ENCODE measurements at regions not wholly inside any gene's neighbourhood (a gene's known extent, or its start where the extent isn't known, plus 50 kb on each side); places are given as distances from the start of the nearest gene placed in this dataset.

DNA sequence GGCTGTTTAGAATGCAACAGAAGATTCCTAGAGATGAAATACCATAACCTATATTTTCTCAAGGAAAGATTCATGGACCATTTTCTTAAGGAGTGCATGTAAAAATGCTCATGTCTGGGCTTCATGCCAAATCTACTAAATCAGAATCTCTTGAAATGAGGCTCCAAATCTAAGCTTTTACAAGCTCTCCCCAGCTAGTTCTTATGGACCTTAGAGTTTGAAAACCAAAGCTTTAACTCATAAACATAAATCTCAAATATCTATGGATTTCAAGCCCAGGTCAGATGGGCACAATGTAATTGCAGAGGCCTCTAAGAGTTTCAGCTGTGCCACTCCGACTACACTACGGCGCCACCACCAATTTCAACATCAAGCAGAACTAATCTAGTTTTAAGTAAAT lies 117.3 kb upstream of the CAND1 start:
- Histone ChIP-seq H3K36me3 (ENCODE audit: control insufficient read depth in 2 of 2, extremely low read depth in 1 of 2, insufficient read depth in 2 of 2, low read length in 2 of 2) (no peaks in the 10 kb centered on the region), H3K9ac (ENCODE audit: control insufficient read depth, extremely low read depth, insufficient read depth, low read length) (no peak overlapping the region), H3K27me3 (ENCODE audit: control insufficient read depth, extremely low read depth, insufficient read depth, low read length) (no peaks in the 10 kb centered on the region), H3K27ac (ENCODE audit: control insufficient read depth, insufficient read depth, low read length) (no peak overlapping the region), H3K4me1 (ENCODE audit: control insufficient read depth, extremely low read depth, insufficient read depth, low read length) (peaks cover 4% of the 10 kb centered on the region), H4K20me1 (ENCODE audit: control insufficient read depth, extremely low read depth, insufficient read depth, low read length) (no peaks in the 10 kb centered on the region), H3K79me2 (ENCODE audit: control insufficient read depth, insufficient read depth, low read length) (no peaks in the 10 kb centered on the region), H3K4me3 (ENCODE audit: control insufficient read depth in 2 of 3, extremely low read depth in 1 of 3, insufficient read depth in 2 of 3, low read depth in 1 of 3, low read length in 3 of 3) (no peak overlapping the region), H3K9me1 (ENCODE audit: control insufficient read depth, extremely low read depth, insufficient read depth, low read length) (no peaks in the 10 kb centered on the region), H2AFZ (ENCODE audit: control insufficient read depth, low read length) (no peak overlapping the region), H3K9me3 (ENCODE audit: control insufficient read depth, low read depth, low read length) (no peaks in the 10 kb centered on the region), H3K4me2 (ENCODE audit: control insufficient read depth, extremely low read depth, insufficient read depth, low read depth, low read length) (no peak overlapping the region)
- FAIRE-seq = no peak
- DNase-seq (ENCODE audit: low read depth, low spot score) = no peak
- TF ChIP-seq, protein P1, sequence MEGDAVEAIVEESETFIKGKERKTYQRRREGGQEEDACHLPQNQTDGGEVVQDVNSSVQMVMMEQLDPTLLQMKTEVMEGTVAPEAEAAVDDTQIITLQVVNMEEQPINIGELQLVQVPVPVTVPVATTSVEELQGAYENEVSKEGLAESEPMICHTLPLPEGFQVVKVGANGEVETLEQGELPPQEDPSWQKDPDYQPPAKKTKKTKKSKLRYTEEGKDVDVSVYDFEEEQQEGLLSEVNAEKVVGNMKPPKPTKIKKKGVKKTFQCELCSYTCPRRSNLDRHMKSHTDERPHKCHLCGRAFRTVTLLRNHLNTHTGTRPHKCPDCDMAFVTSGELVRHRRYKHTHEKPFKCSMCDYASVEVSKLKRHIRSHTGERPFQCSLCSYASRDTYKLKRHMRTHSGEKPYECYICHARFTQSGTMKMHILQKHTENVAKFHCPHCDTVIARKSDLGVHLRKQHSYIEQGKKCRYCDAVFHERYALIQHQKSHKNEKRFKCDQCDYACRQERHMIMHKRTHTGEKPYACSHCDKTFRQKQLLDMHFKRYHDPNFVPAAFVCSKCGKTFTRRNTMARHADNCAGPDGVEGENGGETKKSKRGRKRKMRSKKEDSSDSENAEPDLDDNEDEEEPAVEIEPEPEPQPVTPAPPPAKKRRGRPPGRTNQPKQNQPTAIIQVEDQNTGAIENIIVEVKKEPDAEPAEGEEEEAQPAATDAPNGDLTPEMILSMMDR (optimal IDR thresholded peaks at IDR 0.05 in 1 of 3, IDR thresholded peaks at IDR 0.05 in 1 of 3, conservative IDR thresholded peaks at IDR 0.05 in 1 of 3; ENCODE audit: extremely low read depth in 1 of 3, insufficient read depth in 2 of 3, low read length in 3 of 3) = no peak
- TF ChIP-seq EZH2 (IDR thresholded peaks at IDR 0.05; ENCODE audit: low read length) = no peak
- dilution Hi-C loops (cut with MboI; ENCODE audit: extremely low pct_ligation_motif_present, low sequenced_read_pairs) = no loop called here

DNA sequence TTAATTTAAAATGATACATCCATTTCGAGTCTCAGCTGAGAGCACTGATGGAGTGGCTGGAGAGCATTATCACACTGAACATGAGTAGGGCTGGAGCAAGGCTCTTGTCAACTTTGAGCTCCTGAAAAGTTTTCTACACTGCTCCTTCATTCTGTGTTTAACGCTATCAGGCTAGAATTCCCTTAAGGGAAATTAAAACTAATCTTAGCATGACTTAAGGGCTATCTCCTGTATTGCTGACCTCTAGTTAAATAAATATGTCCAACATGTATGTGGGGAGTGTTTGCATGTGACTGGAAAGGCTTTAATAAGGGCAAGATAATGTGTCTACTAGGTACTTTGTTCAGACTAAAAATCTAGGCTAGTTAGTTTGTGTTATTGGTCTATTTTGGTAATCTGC lies 116.7 kb upstream of the CAND1 start:
- H3K4me2 ChIP-seq (ENCODE audit: control insufficient read depth, extremely low read depth, insufficient read depth, low read depth, low read length) = no peak overlapping the region
- H3K79me2 ChIP-seq (ENCODE audit: control insufficient read depth, insufficient read depth, low read length) = no peaks in the 10 kb centered on the region
- H3K27me3 ChIP-seq (ENCODE audit: control insufficient read depth, extremely low read depth, insufficient read depth, low read length) = no peaks in the 10 kb centered on the region
- DNase-seq (ENCODE audit: low read depth, low spot score) = no peak
- H3K4me3 ChIP-seq (ENCODE audit: control insufficient read depth in 2 of 3, extremely low read depth in 1 of 3, insufficient read depth in 2 of 3, low read depth in 1 of 3, low read length in 3 of 3) = no peak overlapping the region
- H3K9me1 ChIP-seq (ENCODE audit: control insufficient read depth, extremely low read depth, insufficient read depth, low read length) = no peaks in the 10 kb centered on the region
- H3K4me1 ChIP-seq (ENCODE audit: control insufficient read depth, extremely low read depth, insufficient read depth, low read length) = peaks cover 4% of the 10 kb centered on the region
- H4K20me1 ChIP-seq (ENCODE audit: control insufficient read depth, extremely low read depth, insufficient read depth, low read length) = no peaks in the 10 kb centered on the region
- H2AFZ ChIP-seq (ENCODE audit: control insufficient read depth, low read length) = no peak overlapping the region
- no peak for FAIRE-seq
- no peaks in the 10 kb centered on the region for H3K36me3 ChIP-seq (ENCODE audit: control insufficient read depth in 2 of 2, extremely low read depth in 1 of 2, insufficient read depth in 2 of 2, low read length in 2 of 2)
- no peak overlapping the region for H3K27ac ChIP-seq (ENCODE audit: control insufficient read depth, insufficient read depth, low read length)
- H3K9me3 ChIP-seq (ENCODE audit: control insufficient read depth, low read depth, low read length) = no peaks in the 10 kb centered on the region
- H3K9ac ChIP-seq (ENCODE audit: control insufficient read depth, extremely low read depth, insufficient read depth, low read length) = no peak overlapping the region
- TF ChIP-seq, protein P1 (optimal IDR thresholded peaks at IDR 0.05 in 1 of 3, IDR thresholded peaks at IDR 0.05 in 1 of 3, conservative IDR thresholded peaks at IDR 0.05 in 1 of 3; ENCODE audit: extremely low read depth in 1 of 3, insufficient read depth in 2 of 3, low read length in 3 of 3) = no peak
- no peak for TF ChIP-seq EZH2 (IDR thresholded peaks at IDR 0.05; ENCODE audit: low read length)
- dilution Hi-C loops (cut with MboI; ENCODE audit: extremely low pct_ligation_motif_present, low sequenced_read_pairs) = no loop called here

All from keratinocyte (primary cell).